Adrenal gland (tissue), 5 donors: ENCODE measurements at regions not wholly inside any gene's neighbourhood (a gene's known extent, or its start where the extent isn't known, plus 50 kb on each side); places are given as distances from the start of the nearest gene placed in this dataset.

Experiments
- CTCF ChIP-seq, 6 experiments: fragments of 450-650 bp in 4 of 6; fragments of 200-600 bp in 2 of 6; sonication (generic) in 1 of 6; IDR thresholded peaks; 1 replicate in 5 of 6; 2 replicates in 1 of 6; pipeline versions ENCODE4 v1.5.1 to v1.8.0; 2016 to 2021; ENCODE audit warnings: antibody characterized with exemption in 6 of 6, mild to moderate bottlenecking in 2 of 6, moderate library complexity in 1 of 6
- POLR2A ChIP-seq, 2 donors: fragments of 450-650 bp; IDR thresholded peaks; one replicate each; pipeline ENCODE4 v1.6.1; 2017; ENCODE audit warnings: antibody characterized with exemption in 2 of 2, mild to moderate bottlenecking in 2 of 2, moderate library complexity in 1 of 2
- donor health status: DM: no; HTN: no; CAD: no.

GRCh38 chr16:17970157-17970765 lies 366.3 kb downstream of the NPIPA8 start:
- TF ChIP-seq CTCF (IDR thresholded peaks at IDR 0.05) (no peak), POLR2A (IDR thresholded peaks at IDR 0.05) (no peak)
